ENCODE measurements at regions not wholly inside any gene's neighbourhood (a gene's known extent, or its start where the extent isn't known, plus 50 kb on each side); places are given as distances from the start of the nearest gene placed in this dataset.

DNA sequence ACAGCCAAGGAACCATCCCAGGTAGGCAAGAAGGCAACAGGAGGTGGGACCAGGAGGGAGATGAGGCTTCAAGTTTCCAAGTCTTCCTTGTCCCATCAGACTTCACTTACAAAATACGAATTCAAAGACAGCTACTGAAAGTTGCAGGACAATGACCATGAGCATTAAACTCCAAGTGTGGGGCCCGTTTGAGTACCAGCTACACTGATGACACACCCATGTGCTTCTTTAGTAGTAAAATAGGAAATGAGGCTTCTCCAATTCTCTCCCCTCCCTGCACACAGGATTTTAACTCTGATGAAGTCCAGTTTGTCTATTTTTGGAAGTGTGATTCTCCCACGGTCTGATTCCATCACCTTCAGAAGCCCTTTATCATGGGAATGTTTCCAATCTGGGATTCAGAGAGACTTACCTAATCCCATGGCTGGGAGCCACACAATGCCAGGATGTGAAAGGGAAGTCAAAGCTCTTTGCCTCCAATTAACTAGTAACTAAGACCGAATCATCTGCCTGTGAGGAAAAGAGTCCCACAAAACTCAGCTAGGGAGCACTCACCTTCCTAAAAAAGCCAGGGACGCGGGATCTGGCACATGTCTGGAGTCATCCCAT lies 222.8 kb upstream of the MSX2 start:
- intact Hi-C loops (cut with micrococcal nuclease; ENCODE audit: unreplicated experiment), result loop anchor here (2.0 kb wide), 1 partner anchor 31 kb away; no protein-coding TSS in a partner anchor
- H3K4me1 Mint-ChIP-seq (ENCODE audit: low read depth, unreplicated experiment), result peaks cover 52% of the 10 kb centered on the region
- peaks cover 18% of the 10 kb centered on the region for H3K9me3 Mint-ChIP-seq (ENCODE audit: low read depth, unreplicated experiment)
- BruUV-seq (replicated peaks), result no TSS peak
- TF ChIP-seq, protein P1, sequence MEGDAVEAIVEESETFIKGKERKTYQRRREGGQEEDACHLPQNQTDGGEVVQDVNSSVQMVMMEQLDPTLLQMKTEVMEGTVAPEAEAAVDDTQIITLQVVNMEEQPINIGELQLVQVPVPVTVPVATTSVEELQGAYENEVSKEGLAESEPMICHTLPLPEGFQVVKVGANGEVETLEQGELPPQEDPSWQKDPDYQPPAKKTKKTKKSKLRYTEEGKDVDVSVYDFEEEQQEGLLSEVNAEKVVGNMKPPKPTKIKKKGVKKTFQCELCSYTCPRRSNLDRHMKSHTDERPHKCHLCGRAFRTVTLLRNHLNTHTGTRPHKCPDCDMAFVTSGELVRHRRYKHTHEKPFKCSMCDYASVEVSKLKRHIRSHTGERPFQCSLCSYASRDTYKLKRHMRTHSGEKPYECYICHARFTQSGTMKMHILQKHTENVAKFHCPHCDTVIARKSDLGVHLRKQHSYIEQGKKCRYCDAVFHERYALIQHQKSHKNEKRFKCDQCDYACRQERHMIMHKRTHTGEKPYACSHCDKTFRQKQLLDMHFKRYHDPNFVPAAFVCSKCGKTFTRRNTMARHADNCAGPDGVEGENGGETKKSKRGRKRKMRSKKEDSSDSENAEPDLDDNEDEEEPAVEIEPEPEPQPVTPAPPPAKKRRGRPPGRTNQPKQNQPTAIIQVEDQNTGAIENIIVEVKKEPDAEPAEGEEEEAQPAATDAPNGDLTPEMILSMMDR (IDR thresholded peaks at IDR 0.05; ENCODE audit: unreplicated experiment), result no peak
- CTCF ChIA-PET, result no interaction called here
- H3K4me3 Mint-ChIP-seq (ENCODE audit: low read depth, unreplicated experiment), result no peak overlapping the region
- no peaks in the 10 kb centered on the region for H3K27me3 Mint-ChIP-seq (ENCODE audit: unreplicated experiment)
- H3K36me3 Mint-ChIP-seq (ENCODE audit: insufficient read depth, unreplicated experiment), result peaks cover 18% of the 10 kb centered on the region
- peak overlapping the region; percentile 79 for H3K27ac Mint-ChIP-seq (ENCODE audit: unreplicated experiment)
- no peak for DNase-seq

DNA sequence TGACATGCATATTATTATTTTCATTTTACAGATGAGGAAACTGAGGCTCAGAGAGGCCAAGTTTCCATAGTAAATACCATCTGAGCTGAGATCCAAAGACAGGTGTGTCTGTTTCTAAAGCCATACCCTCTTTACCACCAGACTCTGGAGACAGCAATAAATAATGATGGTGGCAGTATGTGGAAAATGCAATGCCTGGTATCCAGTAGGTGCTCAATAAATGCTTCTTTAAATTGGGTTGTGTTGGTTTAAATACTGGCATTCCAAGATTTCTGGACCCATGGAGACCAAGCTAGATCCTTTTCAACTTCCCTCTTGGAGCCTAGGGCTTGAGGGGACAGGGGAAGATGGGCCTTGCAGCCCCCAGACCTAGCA lies 221.3 kb upstream of the MSX2 start:
- intact Hi-C loops (cut with micrococcal nuclease; ENCODE audit: unreplicated experiment), result loop anchor here (2.0 kb wide), 1 partner anchor 30 kb away; no protein-coding TSS in a partner anchor

DNA sequence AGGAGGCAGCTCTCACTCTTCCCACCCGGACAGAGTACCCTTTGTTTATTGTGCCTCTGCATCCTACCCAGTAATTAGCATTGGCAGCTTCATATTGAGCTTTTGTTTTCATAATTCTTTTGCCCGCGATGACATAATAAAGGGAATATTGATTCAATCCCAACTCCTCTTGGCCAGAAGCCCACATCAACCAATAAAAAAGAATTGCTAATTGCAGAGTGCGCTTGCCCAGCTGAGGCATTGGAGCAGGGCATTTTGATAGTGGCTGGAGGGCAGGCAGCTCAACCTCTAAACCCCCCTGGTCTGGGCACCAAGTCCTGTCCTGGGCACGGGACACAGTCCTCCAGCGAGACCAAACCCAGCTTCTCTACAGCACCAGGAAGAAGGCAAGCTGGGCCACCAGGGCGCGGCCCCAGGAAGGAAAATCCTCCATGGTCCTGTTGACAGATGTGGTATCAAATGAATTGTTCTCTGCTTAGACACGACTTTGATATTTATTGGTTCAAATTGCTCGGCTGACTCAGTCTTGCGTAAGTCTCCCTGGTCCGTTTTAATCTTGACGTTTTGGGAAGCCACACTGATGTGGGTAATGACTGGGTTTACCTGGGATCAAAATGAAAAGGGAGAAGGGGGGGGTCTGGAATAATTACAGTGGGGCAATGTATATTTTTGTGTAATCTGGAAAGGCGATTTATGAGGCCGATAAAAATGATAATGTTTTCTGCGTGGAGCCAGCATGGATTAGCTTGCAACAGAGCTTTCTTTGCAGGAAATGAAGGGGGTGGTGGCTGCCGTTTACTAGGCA lies 220.7 kb upstream of the MSX2 start:
- no TSS peak for BruUV-seq (replicated peaks)
- H3K36me3 Mint-ChIP-seq (ENCODE audit: insufficient read depth, unreplicated experiment), result peaks cover 18% of the 10 kb centered on the region
- intact Hi-C loops (cut with micrococcal nuclease; ENCODE audit: unreplicated experiment), result loop anchor here (2.0 kb wide), 1 partner anchor 29 kb away; no protein-coding TSS in a partner anchor
- peak overlapping the region; percentile 65 for H3K4me3 Mint-ChIP-seq (ENCODE audit: low read depth, unreplicated experiment)
- CTCF ChIA-PET, result interaction anchor here (0.5 to 2.0 kb wide), 10 partner anchors 8 to 418 kb away, joined by 3 to 14 read pairs (median 4); no protein-coding TSS in a partner anchor
- no peaks in the 10 kb centered on the region for H3K27me3 Mint-ChIP-seq (ENCODE audit: unreplicated experiment)
- TF ChIP-seq, protein P1 (IDR thresholded peaks at IDR 0.05; ENCODE audit: unreplicated experiment), result no peak
- peak; percentile 82 for DNase-seq
- peaks cover 54% of the 10 kb centered on the region for H3K4me1 Mint-ChIP-seq (ENCODE audit: low read depth, unreplicated experiment)
- H3K27ac Mint-ChIP-seq (ENCODE audit: unreplicated experiment), result peak overlapping the region; percentile 79
- peaks cover 13% of the 10 kb centered on the region for H3K9me3 Mint-ChIP-seq (ENCODE audit: low read depth, unreplicated experiment)

More for the DNA sequence above, 221.3 kb upstream of the MSX2 start:
- BruUV-seq (replicated peaks), result no TSS peak
- no peak overlapping the region for H3K4me3 Mint-ChIP-seq (ENCODE audit: low read depth, unreplicated experiment)
- H3K27me3 Mint-ChIP-seq (ENCODE audit: unreplicated experiment), result no peaks in the 10 kb centered on the region
- H3K9me3 Mint-ChIP-seq (ENCODE audit: low read depth, unreplicated experiment), result peaks cover 15% of the 10 kb centered on the region
- TF ChIP-seq, protein P1 (IDR thresholded peaks at IDR 0.05; ENCODE audit: unreplicated experiment), result no peak
- no peak for DNase-seq
- H3K4me1 Mint-ChIP-seq (ENCODE audit: low read depth, unreplicated experiment), result peaks cover 54% of the 10 kb centered on the region
- H3K36me3 Mint-ChIP-seq (ENCODE audit: insufficient read depth, unreplicated experiment), result peaks cover 18% of the 10 kb centered on the region
- peak overlapping the region; percentile 79 for H3K27ac Mint-ChIP-seq (ENCODE audit: unreplicated experiment)
- CTCF ChIA-PET, result interaction anchor here (0.5 to 2.0 kb wide), 10 partner anchors 9 to 419 kb away, joined by 3 to 14 read pairs (median 4); no protein-coding TSS in a partner anchor

DNA sequence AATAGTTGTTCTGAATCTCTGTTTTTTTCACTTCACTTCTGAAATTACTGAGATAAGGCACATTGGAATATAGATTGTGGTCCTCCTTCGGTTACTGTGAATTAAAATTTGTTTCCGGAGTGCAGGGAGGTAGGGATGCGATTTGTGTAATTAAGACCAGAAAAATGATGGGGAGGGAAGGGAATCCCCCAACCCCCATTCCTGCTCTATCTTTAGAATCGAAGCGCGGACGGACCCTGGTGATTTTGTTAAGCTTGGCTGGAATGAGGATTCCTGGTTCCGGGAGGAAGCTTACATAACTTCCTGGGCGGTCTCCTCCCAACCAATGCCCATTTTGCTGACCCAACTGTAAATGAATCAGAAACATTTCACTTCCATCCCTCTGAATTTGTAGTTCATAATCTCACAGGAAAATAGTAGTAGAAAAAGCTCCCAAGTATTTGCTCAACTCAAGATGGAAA lies 220.1 kb upstream of the MSX2 start:
- peaks cover 18% of the 10 kb centered on the region for H3K36me3 Mint-ChIP-seq (ENCODE audit: insufficient read depth, unreplicated experiment)
- TSS peak; percentile 92 for BruUV-seq (replicated peaks)
- peak overlapping the region; percentile 65 for H3K4me3 Mint-ChIP-seq (ENCODE audit: low read depth, unreplicated experiment)
- H3K27me3 Mint-ChIP-seq (ENCODE audit: unreplicated experiment), result no peaks in the 10 kb centered on the region
- CTCF ChIA-PET, result interaction anchor here (0.6 to 2.0 kb wide), 5 partner anchors 11 to 92 kb away, joined by 3 to 14 read pairs (median 4); no protein-coding TSS in a partner anchor
- intact Hi-C loops (cut with micrococcal nuclease; ENCODE audit: unreplicated experiment), result no loop called here
- H3K4me1 Mint-ChIP-seq (ENCODE audit: low read depth, unreplicated experiment), result peaks cover 54% of the 10 kb centered on the region
- TF ChIP-seq, protein P1 (IDR thresholded peaks at IDR 0.05; ENCODE audit: unreplicated experiment), result no peak
- H3K27ac Mint-ChIP-seq (ENCODE audit: unreplicated experiment), result peak overlapping the region; percentile 79
- peaks cover 13% of the 10 kb centered on the region for H3K9me3 Mint-ChIP-seq (ENCODE audit: low read depth, unreplicated experiment)
- DNase-seq, result no peak

Data from Calu3 (cell line).